OCI-LY7 (cell line): ENCODE measurements at regions not wholly inside any gene's neighbourhood (a gene's known extent, or its start where the extent isn't known, plus 50 kb on each side); places are given as distances from the start of the nearest gene placed in this dataset.
"Not testable (repeated sequence)": the region's sequence is repeated elsewhere in the genome, so short reads cannot be mapped to it uniquely, and the experiment has no call there.

Source experiments
- BruUV-seq: library from RNA; stranded (reverse); fragments of 400-500 nt; replicated peaks from 2 replicates; lab custom pipeline; 2021; lab: Mats Ljungman, UMichigan
- CTCF ChIA-PET: fragments of 300-600 bp; sonication (Branson Sonifier 250); formaldehyde crosslinking; loops from one replicate; lab custom pipeline; 2022; ENCODE audit warnings: antibody characterized with exemption; ENCODE audit not compliant: unreplicated experiment; lab: Charles Lee
- POLR2A ChIA-PET: fragments of 300-600 bp; sonication (Branson Sonifier 250); formaldehyde crosslinking; loops from one replicate; lab custom pipeline; 2022; ENCODE audit warnings: antibody characterized with exemption; lab: Charles Lee
- DNase-seq: peaks from one replicate; pipeline ENCODE4 v3.0.0-alpha.2; 2015; ENCODE audit warnings: low spot score
- H2AFZ ChIP-seq: fragments of 200-600 bp; sonication (generic), shearing (Covaris generic); 2 replicates; pipeline ENCODE4 v1.6.1; 2014; ENCODE audit warnings: mild to moderate bottlenecking, antibody characterized with exemption, low read length, moderate library complexity
- H3K27ac ChIP-seq: fragments of 200-600 bp; sonication (generic); 2 replicates; pipeline ENCODE4 v1.5.1; 2014; ENCODE audit warnings: mixed run types, low read depth, mild to moderate bottlenecking, moderate library complexity, low read length, inconsistent platforms; ENCODE audit not compliant: poor library complexity, severe bottlenecking
- H3K36me3 ChIP-seq: fragments of 200-600 bp; sonication (generic); 2 replicates; pipeline ENCODE4 v1.6.1; 2014; ENCODE audit warnings: mild to moderate bottlenecking, antibody characterized with exemption, low read length, moderate library complexity, mixed read lengths; ENCODE audit not compliant: insufficient read depth
- H3K4me1 ChIP-seq: fragments of 200-600 bp; sonication (generic); 2 replicates; pipeline ENCODE4 v1.5.1; 2014; ENCODE audit warnings: mild to moderate bottlenecking, low read length; ENCODE audit not compliant: insufficient read depth, poor library complexity, severe bottlenecking
- H3K4me2 ChIP-seq: fragments of 200-600 bp; sonication (generic); 2 replicates; pipeline ENCODE4 v1.6.1; 2014; ENCODE audit warnings: mild to moderate bottlenecking, low read length
- H3K4me3 ChIP-seq: fragments of 200-600 bp; sonication (generic); 2 replicates; pipeline ENCODE4 v1.5.1; 2014; ENCODE audit warnings: mild to moderate bottlenecking, low read depth, low read length; ENCODE audit not compliant: poor library complexity, severe bottlenecking
- H3K79me2 ChIP-seq: fragments of 200-600 bp; sonication (generic); 2 replicates; pipeline ENCODE4 v1.6.1; 2016; ENCODE audit warnings: low read depth, mild to moderate bottlenecking, low read length, moderate library complexity, mixed read lengths; ENCODE audit not compliant: insufficient read depth
- H3K9me2 ChIP-seq: fragments of 200-600 bp; sonication (generic); 2 replicates; pipeline ENCODE4 v1.6.1; 2016; ENCODE audit warnings: mild to moderate bottlenecking, low read length, mixed read lengths; ENCODE audit not compliant: insufficient read depth
- H3K9me3 ChIP-seq: fragments of 200-600 bp; sonication (generic); 2 replicates; pipeline ENCODE4 v1.6.1; 2014; ENCODE audit warnings: mild to moderate bottlenecking, mixed run types, low read length, mixed read lengths
- H4K20me1 ChIP-seq: fragments of 200-600 bp; sonication (generic); 2 replicates; pipeline ENCODE4 v1.6.1; 2014; ENCODE audit warnings: mild to moderate bottlenecking, antibody characterized with exemption, low read length, moderate library complexity, mixed read lengths; ENCODE audit not compliant: insufficient read depth
- EZH2phosphoT487 ChIP-seq: fragments of 200-600 bp; sonication (generic); IDR thresholded peaks from 2 replicates; pipeline ENCODE4 v1.6.1; 2018; ENCODE audit warnings: low read depth, borderline replicate concordance, mild to moderate bottlenecking, mixed run types, antibody characterized with exemption, low read length, moderate library complexity, mixed read lengths
- intact Hi-C: fragments of 100-400 bp; cut with micrococcal nuclease; formaldehyde crosslinking; loops from one replicate; pipeline ENCODE4 v1.10.0; 2022; ENCODE audit not compliant: unreplicated experiment
- TF ChIP-seq, protein P1 (sequence below): fragments of 200-600 bp; sonication (generic); conservative IDR thresholded peaks from 2 replicates; pipeline ENCODE4 v1.5.1; 2014; ENCODE audit warnings: mild to moderate bottlenecking, antibody characterized with exemption, low read length, moderate library complexity, mixed read lengths

DNA sequence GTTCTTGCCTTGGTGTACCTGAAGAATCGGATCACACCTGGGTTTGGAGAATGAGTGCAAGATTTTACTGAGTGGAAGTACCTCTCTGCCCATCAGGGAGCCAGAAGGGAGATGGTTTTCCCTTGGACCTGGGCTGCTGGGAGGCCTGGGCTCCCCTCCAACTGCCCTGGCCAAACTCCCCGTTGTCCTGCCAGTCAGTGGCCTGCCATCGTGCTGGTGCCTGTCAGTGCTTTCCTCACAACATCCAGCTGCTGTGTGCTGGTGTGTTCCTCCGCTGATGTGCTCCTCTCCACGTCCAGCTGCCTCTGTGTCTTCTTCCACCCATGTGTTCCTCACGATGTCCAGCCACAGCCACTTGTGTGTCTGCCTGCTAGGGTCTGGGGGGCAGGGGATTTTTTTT, 87.9 kb upstream of the CLPB start:
- no peaks in the 10 kb centered on the region for H3K36me3 ChIP-seq
- no peaks in the 10 kb centered on the region for H3K79me2 ChIP-seq
- no peak overlapping the region for H2AFZ ChIP-seq
- H3K4me1 ChIP-seq: no peaks in the 10 kb centered on the region
- no peak overlapping the region for H3K4me2 ChIP-seq
- no peaks in the 10 kb centered on the region for H4K20me1 ChIP-seq
- no peak for TF ChIP-seq EZH2phosphoT487
- TF ChIP-seq, protein P1, sequence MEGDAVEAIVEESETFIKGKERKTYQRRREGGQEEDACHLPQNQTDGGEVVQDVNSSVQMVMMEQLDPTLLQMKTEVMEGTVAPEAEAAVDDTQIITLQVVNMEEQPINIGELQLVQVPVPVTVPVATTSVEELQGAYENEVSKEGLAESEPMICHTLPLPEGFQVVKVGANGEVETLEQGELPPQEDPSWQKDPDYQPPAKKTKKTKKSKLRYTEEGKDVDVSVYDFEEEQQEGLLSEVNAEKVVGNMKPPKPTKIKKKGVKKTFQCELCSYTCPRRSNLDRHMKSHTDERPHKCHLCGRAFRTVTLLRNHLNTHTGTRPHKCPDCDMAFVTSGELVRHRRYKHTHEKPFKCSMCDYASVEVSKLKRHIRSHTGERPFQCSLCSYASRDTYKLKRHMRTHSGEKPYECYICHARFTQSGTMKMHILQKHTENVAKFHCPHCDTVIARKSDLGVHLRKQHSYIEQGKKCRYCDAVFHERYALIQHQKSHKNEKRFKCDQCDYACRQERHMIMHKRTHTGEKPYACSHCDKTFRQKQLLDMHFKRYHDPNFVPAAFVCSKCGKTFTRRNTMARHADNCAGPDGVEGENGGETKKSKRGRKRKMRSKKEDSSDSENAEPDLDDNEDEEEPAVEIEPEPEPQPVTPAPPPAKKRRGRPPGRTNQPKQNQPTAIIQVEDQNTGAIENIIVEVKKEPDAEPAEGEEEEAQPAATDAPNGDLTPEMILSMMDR: no peak
- no peaks in the 10 kb centered on the region for H3K9me3 ChIP-seq
- ChIA-PET CTCF (no interaction called here), POLR2A (no interaction called here)
- no peak overlapping the region for H3K4me3 ChIP-seq
- intact Hi-C loops: no loop called here
- BruUV-seq: no TSS peak
- H3K9me2 ChIP-seq: no peaks in the 10 kb centered on the region
- DNase-seq: no peak
- H3K27ac ChIP-seq: no peak overlapping the region

DNA sequence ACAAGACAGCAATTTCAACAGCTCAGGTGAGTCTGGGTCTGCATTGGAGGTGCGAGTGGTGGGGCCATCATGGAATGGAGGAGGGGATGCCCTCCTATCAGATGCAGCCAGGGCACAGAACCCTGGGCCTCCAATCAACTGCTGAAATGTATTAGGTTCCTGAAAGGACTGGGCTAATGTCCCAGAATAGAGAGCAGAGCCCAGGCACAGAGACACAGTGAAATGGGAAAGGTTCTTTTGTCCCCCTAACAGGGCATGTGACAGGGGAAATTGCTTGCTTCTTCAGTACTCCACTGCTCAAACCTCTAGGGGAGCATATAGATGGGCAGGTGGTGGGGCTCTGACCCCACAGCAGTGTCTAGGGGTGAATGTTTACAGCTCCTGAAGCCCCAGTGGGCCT, 87.3 kb upstream of the CLPB start:
- no peak for TF ChIP-seq EZH2phosphoT487
- TF ChIP-seq, protein P1: no peak

DNA sequence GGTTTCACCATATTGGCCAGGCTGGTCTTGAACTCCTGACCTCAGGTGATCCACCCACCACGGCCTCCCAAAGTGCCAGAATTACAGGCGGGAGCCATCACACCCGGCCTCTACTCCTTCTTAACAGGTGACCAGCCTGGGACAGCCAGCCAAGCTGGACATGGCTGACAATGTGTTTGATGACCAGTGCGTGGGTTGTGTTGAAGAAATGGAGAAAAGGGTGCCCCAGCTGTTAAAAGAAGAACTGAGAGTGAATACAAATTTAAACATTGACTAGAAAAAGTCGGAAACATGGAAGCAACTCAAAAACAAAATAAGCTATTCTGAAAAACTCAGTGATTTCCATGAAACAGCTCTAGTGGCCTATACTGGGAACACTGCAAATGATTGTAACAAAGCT, 86.5 kb upstream of the CLPB start:
- no TSS peak for BruUV-seq
- CTCF ChIA-PET: no interaction called here
- no peak overlapping the region for H3K27ac ChIP-seq
- H3K4me3 ChIP-seq: no peak overlapping the region
- H3K9me3 ChIP-seq: no peaks in the 10 kb centered on the region
- no peaks in the 10 kb centered on the region for H4K20me1 ChIP-seq
- H3K4me1 ChIP-seq: no peaks in the 10 kb centered on the region
- no peaks in the 10 kb centered on the region for H3K36me3 ChIP-seq
- no peak overlapping the region for H3K4me2 ChIP-seq
- no peaks in the 10 kb centered on the region for H3K79me2 ChIP-seq
- POLR2A ChIA-PET: interaction anchor here (0.6 kb wide), 1 partner anchor 38 kb away, joined by 8 read pairs; no protein-coding TSS in a partner anchor
- no peaks in the 10 kb centered on the region for H3K9me2 ChIP-seq
- intact Hi-C loops: no loop called here
- H2AFZ ChIP-seq: no peak overlapping the region
- no peak for DNase-seq
- TF ChIP-seq, protein P1: no peak
- no peak for TF ChIP-seq EZH2phosphoT487

More for the DNA sequence above, 87.3 kb upstream of the CLPB start:
- no peaks in the 10 kb centered on the region for H4K20me1 ChIP-seq
- no peaks in the 10 kb centered on the region for H3K36me3 ChIP-seq
- no peak overlapping the region for H3K4me2 ChIP-seq
- no peaks in the 10 kb centered on the region for H3K79me2 ChIP-seq
- H3K4me1 ChIP-seq: no peaks in the 10 kb centered on the region
- POLR2A ChIA-PET: no interaction called here
- H2AFZ ChIP-seq: no peak overlapping the region
- no peak overlapping the region for H3K27ac ChIP-seq
- BruUV-seq: no TSS peak
- no peak overlapping the region for H3K4me3 ChIP-seq
- intact Hi-C loops: no loop called here
- DNase-seq: no peak
- H3K9me3 ChIP-seq: no peaks in the 10 kb centered on the region
- no peaks in the 10 kb centered on the region for H3K9me2 ChIP-seq
- CTCF ChIA-PET: no interaction called here

DNA sequence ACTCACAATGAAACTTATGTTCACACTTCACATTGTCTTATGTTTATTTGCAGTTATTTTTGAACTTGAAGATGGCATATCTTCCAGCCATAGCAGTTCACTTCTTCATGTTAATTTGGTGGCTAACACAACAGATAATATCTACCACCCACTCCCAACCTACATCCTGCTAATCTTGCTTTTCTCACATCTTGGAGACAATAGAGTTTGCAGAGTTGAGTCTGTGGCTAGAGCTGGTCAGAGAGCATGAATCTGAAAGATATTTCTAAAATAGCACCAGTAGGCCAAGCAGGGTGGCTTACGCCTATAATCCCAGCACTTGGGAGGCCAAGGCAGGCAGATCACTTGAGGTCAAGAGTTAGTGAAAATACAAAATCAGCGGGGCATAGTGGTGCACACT, 85.6 kb upstream of the CLPB start:
- H3K36me3 ChIP-seq, H3K27ac ChIP-seq, H4K20me1 ChIP-seq, H2AFZ ChIP-seq, H3K4me2 ChIP-seq, H3K79me2 ChIP-seq, BruUV-seq, DNase-seq, H3K4me1 ChIP-seq, CTCF ChIA-PET, H3K9me3 ChIP-seq, intact Hi-C loops, POLR2A ChIA-PET, H3K9me2 ChIP-seq, H3K4me3 ChIP-seq: not testable (repeated sequence)
